H9 (cell line): ENCODE measurements at regions not wholly inside any gene's neighbourhood (a gene's known extent, or its start where the extent isn't known, plus 50 kb on each side); places are given as distances from the start of the nearest gene placed in this dataset.
A peak's percentile ranks its signal among the peaks of the same experiment; 100 is the strongest.

Experiments used
- DNase-seq: peaks from one replicate; pipeline ENCODE4 v3.0.0-alpha.2; 2017
- H2AFZ ChIP-seq: one replicate; pipeline ENCODE4 v1.6.1; 2013; ENCODE audit warnings: mild to moderate bottlenecking, low read length, control low read depth, moderate library complexity
- H2AK5ac ChIP-seq: 2 replicates; pipeline ENCODE4 v1.6.1; 2013; ENCODE audit warnings: low read length, control low read depth, mixed read lengths; ENCODE audit not compliant: insufficient read length
- H2BK120ac ChIP-seq: one replicate; pipeline ENCODE4 v1.6.1; 2013; ENCODE audit warnings: low read depth, mild to moderate bottlenecking, low read length, control low read depth, inconsistent platforms; ENCODE audit not compliant: poor library complexity, severe bottlenecking
- H2BK12ac ChIP-seq: 2 replicates; pipeline ENCODE4 v1.6.1; 2013; ENCODE audit warnings: low read length, control low read depth, mixed read lengths, low read depth; ENCODE audit not compliant: insufficient read length
- H2BK15ac ChIP-seq: 2 replicates; pipeline ENCODE4 v1.6.1; 2013; ENCODE audit warnings: low read depth, low read length, control low read depth
- H2BK20ac ChIP-seq: one replicate; pipeline ENCODE4 v1.6.1; 2013; ENCODE audit warnings: low read depth, mild to moderate bottlenecking, low read length, control low read depth, inconsistent platforms; ENCODE audit not compliant: poor library complexity, severe bottlenecking
- H2BK5ac ChIP-seq: 2 replicates; pipeline ENCODE4 v1.6.1; 2013; ENCODE audit warnings: low read length, control low read depth, mixed read lengths; ENCODE audit not compliant: insufficient read length
- H3K14ac ChIP-seq: 2 replicates; pipeline ENCODE4 v1.6.1; 2013; ENCODE audit warnings: low read length, control low read depth; ENCODE audit not compliant: insufficient read depth
- H3K18ac ChIP-seq: 2 replicates; pipeline ENCODE4 v1.6.1; 2013; ENCODE audit warnings: low read depth, mild to moderate bottlenecking, mixed read lengths, low read length, control low read depth; ENCODE audit not compliant: insufficient read length
- H3K23ac ChIP-seq: 2 replicates; pipeline ENCODE4 v1.6.1; 2013; ENCODE audit warnings: low read length, control low read depth, mixed read lengths, low read depth; ENCODE audit not compliant: insufficient read length
- H3K23me2 ChIP-seq: 2 replicates; pipeline ENCODE4 v1.6.1; 2013; ENCODE audit warnings: low read depth, mild to moderate bottlenecking, mixed read lengths, low read length, control low read depth; ENCODE audit not compliant: insufficient read length, poor library complexity, severe bottlenecking
- H3K27ac ChIP-seq: 2 replicates; pipeline ENCODE4 v1.5.1; 2013; ENCODE audit warnings: low read length, control low read depth, mixed read lengths, low read depth; ENCODE audit not compliant: insufficient read length
- H3K27me3 ChIP-seq: 2 replicates; pipeline ENCODE4 v1.6.1; 2013; ENCODE audit warnings: low read length, control low read depth, inconsistent platforms; ENCODE audit not compliant: insufficient read depth
- H3K4ac ChIP-seq: 2 replicates; pipeline ENCODE4 v1.6.1; 2013; ENCODE audit warnings: low read depth, mild to moderate bottlenecking, control low read depth, inconsistent platforms, low read length, moderate library complexity
- H3K4me1 ChIP-seq: 2 replicates; pipeline ENCODE4 v1.6.1; 2013; ENCODE audit warnings: low read length, control low read depth, inconsistent platforms; ENCODE audit not compliant: insufficient read depth
- H3K4me2 ChIP-seq: 2 replicates; pipeline ENCODE4 v1.6.1; 2013; ENCODE audit warnings: low read length, control low read depth, mixed read lengths; ENCODE audit not compliant: insufficient read length, insufficient read depth
- H3K56ac ChIP-seq: 2 replicates; pipeline ENCODE4 v1.6.1; 2013; ENCODE audit warnings: low read depth, mild to moderate bottlenecking, mixed read lengths, low read length, control low read depth; ENCODE audit not compliant: insufficient read length
- H3K79me1 ChIP-seq: 2 replicates; pipeline ENCODE4 v1.6.1; 2013; ENCODE audit warnings: low read depth, mild to moderate bottlenecking, moderate library complexity, low read length, control low read depth, inconsistent platforms; ENCODE audit not compliant: insufficient read depth, poor library complexity, severe bottlenecking
- H3K79me2 ChIP-seq: 2 replicates; pipeline ENCODE4 v1.6.1; 2013; ENCODE audit warnings: low read length, control low read depth, inconsistent platforms; ENCODE audit not compliant: insufficient read depth
- H3K9ac ChIP-seq: 2 replicates; pipeline ENCODE4 v1.6.1; 2013; ENCODE audit warnings: low read length, control low read depth, mixed read lengths; ENCODE audit not compliant: insufficient read length; ENCODE audit errors: extremely low read depth
- H3K9me3 ChIP-seq: one replicate; pipeline ENCODE4 v1.6.1; 2013; ENCODE audit warnings: low read depth, low read length, inconsistent platforms; ENCODE audit not compliant: control insufficient read depth
- H3T11ph ChIP-seq: one replicate; pipeline ENCODE4 v1.6.1; 2013; ENCODE audit warnings: mild to moderate bottlenecking, low read length, control low read depth, inconsistent platforms
- H4K20me1 ChIP-seq: one replicate; pipeline ENCODE4 v1.6.1; 2013; ENCODE audit not compliant: control insufficient read depth, insufficient read length, insufficient read depth
- H4K5ac ChIP-seq: 2 replicates; pipeline ENCODE4 v1.6.1; 2013; ENCODE audit warnings: low read depth, mild to moderate bottlenecking, mixed read lengths, low read length, control low read depth; ENCODE audit not compliant: insufficient read length
- H4K8ac ChIP-seq: replicated peaks from 2 replicates; pipeline ENCODE4 v1.6.1; 2013; ENCODE audit warnings: low read length, control low read depth, mixed read lengths, low read depth; ENCODE audit not compliant: insufficient read length
- H4K91ac ChIP-seq: 2 replicates; pipeline ENCODE4 v1.6.1; 2013; ENCODE audit warnings: low read depth, mild to moderate bottlenecking, moderate library complexity, mixed read lengths, low read length, control low read depth; ENCODE audit not compliant: insufficient read length
- H3K27ac Mint-ChIP-seq, 3 experiments: 2 replicates in 2 of 3; 3 replicates in 1 of 3; pipeline ENCODE4 v1.8.0; 2020 to 2021; ENCODE audit warnings: mixed read lengths in 3 of 3, mild to moderate bottlenecking in 1 of 3, moderate library complexity in 1 of 3
- H3K27me3 Mint-ChIP-seq: 2 replicates; pipeline ENCODE4 v1.8.0; 2021; ENCODE audit warnings: low read depth, mild to moderate bottlenecking, moderate library complexity, mixed read lengths
- H3K36me3 Mint-ChIP-seq, 3 experiments: 2 replicates in 2 of 3; 3 replicates in 1 of 3; pipeline ENCODE4 v1.8.0; 2020 to 2021; ENCODE audit warnings: low read depth in 3 of 3, mixed read lengths in 3 of 3; ENCODE audit not compliant: insufficient read depth in 1 of 3
- H3K4me1 Mint-ChIP-seq, 2 experiments: 2 replicates each; pipeline ENCODE4 v1.8.0; 2020; ENCODE audit warnings: mixed read lengths in 2 of 2
- H3K4me3 Mint-ChIP-seq, 2 experiments: 2 replicates in 1 of 2; 3 replicates in 1 of 2; pipeline ENCODE4 v1.8.0; 2020 to 2021; ENCODE audit warnings: mild to moderate bottlenecking in 2 of 2, mixed read lengths in 2 of 2, moderate library complexity in 1 of 2
- H3K9me3 Mint-ChIP-seq, 2 experiments: 2 replicates in 1 of 2; 3 replicates in 1 of 2; pipeline ENCODE4 v1.8.0; 2020; ENCODE audit warnings: mild to moderate bottlenecking in 2 of 2, mixed read lengths in 2 of 2, moderate library complexity in 1 of 2
- CTCF ChIP-seq: fragments of 200-600 bp; sonication (generic); conservative IDR thresholded peaks from 3 replicates; pipeline ENCODE4 v1.8.0; 2021; ENCODE audit warnings: antibody characterized with exemption, mild to moderate bottlenecking
- WGBS: extraction: QIAGEN DNeasy Blood & Tissue Kit; methylation state at CpG from one replicate; pipeline ENCODE4 v1.1.7; 2013; ENCODE audit warnings: missing lambda C conversion rate, low lambda C conversion rate, mixed read lengths; ENCODE audit not compliant: insufficient read length; ENCODE audit errors: extremely low coverage; 5-methylcytosine and 5-hydroxymethylcytosine counted together

- peak; percentile 57 for TF ChIP-seq CTCF
- H2AFZ ChIP-seq, result no peak overlapping the region
Observed at GRCh38 chr17:14737984-14738651, 437.2 kb downstream of the HS3ST3B1 start.

More at GRCh38 chr17:14737984-14738651, 437.2 kb downstream of the HS3ST3B1 start:
- H2BK5ac ChIP-seq, result no peak overlapping the region
- no peak overlapping the region for H2AK5ac ChIP-seq
- no peaks in the 10 kb centered on the region; the same call in 1 of the 2 replicates for H3K4me1 ChIP-seq
- no peaks in the 10 kb centered on the region for H3K79me2 ChIP-seq
- no peak overlapping the region for H3K56ac ChIP-seq
- no peaks in the 10 kb centered on the region for H3K27me3 Mint-ChIP-seq
- no peak overlapping the region for H3K18ac ChIP-seq
- H2BK12ac ChIP-seq, result no peak overlapping the region
- no peak overlapping the region for H3K23ac ChIP-seq
- no peak overlapping the region for H3K9ac ChIP-seq
- peaks cover 21 to 28% of the 10 kb centered on the region in 2 experiments for H3K4me1 Mint-ChIP-seq
- no peak overlapping the region for H3K14ac ChIP-seq
- H3K4me2 ChIP-seq, result no peak overlapping the region
- H3K9me3 ChIP-seq, result no peaks in the 10 kb centered on the region
- no peak overlapping the region for H3T11ph ChIP-seq
- no peak overlapping the region for H2BK120ac ChIP-seq
- H2BK20ac ChIP-seq, result no peak overlapping the region
- no peak overlapping the region for H4K5ac ChIP-seq
- no CpG with 5 or more reads among the region's 12 CpGs for WGBS
- no peaks in the 10 kb centered on the region for H3K79me1 ChIP-seq
- H4K8ac ChIP-seq, result no peak overlapping the region
- no peaks in the 10 kb centered on the region for H3K36me3 Mint-ChIP-seq
- DNase-seq, result peak; percentile 44
- H3K27ac Mint-ChIP-seq, result peak overlapping the region in 1 of 3 experiments; percentile 75; a peak in 1 of 7 replicates
- no peak overlapping the region for H3K4ac ChIP-seq
- no peaks in the 10 kb centered on the region for H3K27me3 ChIP-seq
- H4K91ac ChIP-seq, result no peak overlapping the region
- H3K4me3 Mint-ChIP-seq, result no peak overlapping the region
- no peaks in the 10 kb centered on the region for H3K23me2 ChIP-seq
- H3K9me3 Mint-ChIP-seq, result no peaks in the 10 kb centered on the region
- H3K27ac ChIP-seq, result no peak overlapping the region
- H4K20me1 ChIP-seq, result no peaks in the 10 kb centered on the region
- no peak overlapping the region for H2BK15ac ChIP-seq
